ENCODE measurements at regions not wholly inside any gene's neighbourhood (a gene's known extent, or its start where the extent isn't known, plus 50 kb on each side); places are given as distances from the start of the nearest gene placed in this dataset.

DNA sequence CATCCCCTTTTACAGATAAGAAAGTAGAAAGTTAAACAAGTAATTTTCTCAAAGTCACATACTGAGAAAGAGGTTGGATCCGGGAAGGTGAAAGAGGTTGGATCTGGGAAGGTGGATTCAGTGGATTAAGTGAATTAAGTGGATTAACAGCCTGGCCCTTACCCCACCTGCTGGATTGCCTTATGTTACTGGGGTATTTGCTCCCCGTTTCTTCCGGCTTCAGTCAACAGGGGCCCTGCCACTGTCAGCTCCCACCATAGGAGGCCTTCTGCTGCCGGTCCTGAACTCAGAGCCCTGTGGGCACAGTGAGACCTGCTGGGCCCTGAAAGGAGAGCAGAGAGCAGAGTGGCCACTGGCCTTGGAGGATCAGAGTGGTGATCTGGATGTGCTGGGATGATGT, 113.2 kb downstream of the VAPA start:
- Histone ChIP-seq H3K4me1 (ENCODE audit: insufficient read depth) (no peaks in the 10 kb centered on the region), H4K20me1 (ENCODE audit: insufficient read depth, poor library complexity, severe bottlenecking) (no peaks in the 10 kb centered on the region), H3K4me2 (no peak overlapping the region), H3K4me3 (no peak overlapping the region), H3K27ac (no peak overlapping the region), H2AFZ (no peak overlapping the region), H3K79me2 (no peaks in the 10 kb centered on the region), H3K27me3 (no peaks in the 10 kb centered on the region), H3K36me3 (replicated peaks; ENCODE audit: insufficient read depth, low read depth) (no peaks in the 10 kb centered on the region), H3K9me3 (ENCODE audit: low read depth) (no peaks in the 10 kb centered on the region), H3K9me2 (replicated peaks; ENCODE audit: insufficient read depth) (no peaks in the 10 kb centered on the region)
- DNase-seq (ENCODE audit: low spot score), result no peak
- TF ChIP-seq EZH2 (IDR thresholded peaks at IDR 0.05; ENCODE audit: borderline replicate concordance) (no peak), EZH2phosphoT487 (IDR thresholded peaks at IDR 0.05; ENCODE audit: low read depth, severe bottlenecking, unreplicated experiment) (no peak)
- TF ChIP-seq, protein P1, sequence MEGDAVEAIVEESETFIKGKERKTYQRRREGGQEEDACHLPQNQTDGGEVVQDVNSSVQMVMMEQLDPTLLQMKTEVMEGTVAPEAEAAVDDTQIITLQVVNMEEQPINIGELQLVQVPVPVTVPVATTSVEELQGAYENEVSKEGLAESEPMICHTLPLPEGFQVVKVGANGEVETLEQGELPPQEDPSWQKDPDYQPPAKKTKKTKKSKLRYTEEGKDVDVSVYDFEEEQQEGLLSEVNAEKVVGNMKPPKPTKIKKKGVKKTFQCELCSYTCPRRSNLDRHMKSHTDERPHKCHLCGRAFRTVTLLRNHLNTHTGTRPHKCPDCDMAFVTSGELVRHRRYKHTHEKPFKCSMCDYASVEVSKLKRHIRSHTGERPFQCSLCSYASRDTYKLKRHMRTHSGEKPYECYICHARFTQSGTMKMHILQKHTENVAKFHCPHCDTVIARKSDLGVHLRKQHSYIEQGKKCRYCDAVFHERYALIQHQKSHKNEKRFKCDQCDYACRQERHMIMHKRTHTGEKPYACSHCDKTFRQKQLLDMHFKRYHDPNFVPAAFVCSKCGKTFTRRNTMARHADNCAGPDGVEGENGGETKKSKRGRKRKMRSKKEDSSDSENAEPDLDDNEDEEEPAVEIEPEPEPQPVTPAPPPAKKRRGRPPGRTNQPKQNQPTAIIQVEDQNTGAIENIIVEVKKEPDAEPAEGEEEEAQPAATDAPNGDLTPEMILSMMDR (IDR thresholded peaks at IDR 0.05; ENCODE audit: poor library complexity), result no peak
- 77% methylated on average over 4 of the region's 4 CpGs for WGBS (ENCODE audit: low lambda C conversion rate, missing lambda C conversion rate)

DNA sequence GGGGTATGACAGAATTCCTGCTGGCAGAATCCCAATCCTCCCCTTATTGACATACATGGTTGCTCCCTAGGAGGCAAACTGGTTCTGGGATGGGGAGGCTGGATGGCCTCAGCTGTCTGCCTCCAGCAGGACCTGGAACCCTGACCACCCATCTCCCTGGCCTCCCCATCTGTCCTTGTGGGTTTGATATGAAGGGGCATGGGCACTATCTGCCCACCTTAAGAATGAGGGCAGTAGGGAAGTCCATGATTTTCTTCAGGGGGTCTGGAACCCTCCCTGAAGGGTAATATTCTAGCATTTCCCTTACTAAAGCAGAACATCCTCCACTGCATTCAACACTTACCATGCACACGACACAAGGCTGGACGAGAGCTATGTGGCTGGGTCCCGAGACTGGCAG, 113.6 kb downstream of the VAPA start:
- no peak overlapping the region for H3K4me3 ChIP-seq
- H2AFZ ChIP-seq, result no peak overlapping the region
- no peaks in the 10 kb centered on the region for H3K36me3 ChIP-seq (replicated peaks; ENCODE audit: insufficient read depth, low read depth)
- 91% methylated on average over 3 of the region's 3 CpGs for WGBS (ENCODE audit: low lambda C conversion rate, missing lambda C conversion rate)
- H4K20me1 ChIP-seq (ENCODE audit: insufficient read depth, poor library complexity, severe bottlenecking), result no peaks in the 10 kb centered on the region
- no peak for DNase-seq (ENCODE audit: low spot score)
- H3K4me2 ChIP-seq, result no peak overlapping the region
- no peaks in the 10 kb centered on the region for H3K9me2 ChIP-seq (replicated peaks; ENCODE audit: insufficient read depth)
- H3K79me2 ChIP-seq, result no peaks in the 10 kb centered on the region
- no peaks in the 10 kb centered on the region for H3K27me3 ChIP-seq
- H3K9me3 ChIP-seq (ENCODE audit: low read depth), result no peaks in the 10 kb centered on the region
- TF ChIP-seq EZH2 (IDR thresholded peaks at IDR 0.05; ENCODE audit: borderline replicate concordance) (no peak), EZH2phosphoT487 (IDR thresholded peaks at IDR 0.05; ENCODE audit: low read depth, severe bottlenecking, unreplicated experiment) (no peak)
- TF ChIP-seq, protein P1 (IDR thresholded peaks at IDR 0.05; ENCODE audit: poor library complexity), result no peak
- peaks cover under 1% of the 10 kb centered on the region for H3K4me1 ChIP-seq (ENCODE audit: insufficient read depth)
- H3K27ac ChIP-seq, result no peak overlapping the region

DNA sequence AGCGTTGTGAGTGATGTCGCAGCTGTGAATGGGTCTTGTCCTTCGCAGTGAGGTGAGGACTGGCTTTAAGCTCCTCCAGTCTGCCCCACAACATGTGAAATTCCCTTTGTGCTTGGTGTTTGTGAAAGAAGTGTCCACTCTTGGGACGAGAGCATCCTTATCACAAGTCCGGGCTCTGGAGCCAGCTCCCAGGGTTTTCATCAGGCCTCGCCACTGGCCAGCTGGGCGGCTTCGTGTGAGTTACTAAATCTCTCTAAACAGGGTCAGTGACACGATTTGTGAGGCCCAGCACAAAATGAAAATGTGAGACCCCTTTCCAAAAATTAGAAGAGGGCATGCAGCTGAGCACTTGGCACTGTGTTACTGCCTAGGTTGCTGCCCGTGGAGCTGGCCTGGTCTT, 115.9 kb downstream of the VAPA start:
- Histone ChIP-seq H3K4me1 (ENCODE audit: insufficient read depth) (peaks cover 14% of the 10 kb centered on the region), H3K36me3 (replicated peaks; ENCODE audit: insufficient read depth, low read depth) (no peaks in the 10 kb centered on the region), H3K79me2 (no peaks in the 10 kb centered on the region), H3K9me2 (replicated peaks; ENCODE audit: insufficient read depth) (no peaks in the 10 kb centered on the region), H3K9me3 (ENCODE audit: low read depth) (no peaks in the 10 kb centered on the region), H4K20me1 (ENCODE audit: insufficient read depth, poor library complexity, severe bottlenecking) (no peaks in the 10 kb centered on the region), H2AFZ (no peak overlapping the region), H3K27ac (no peak overlapping the region), H3K4me2 (no peak overlapping the region), H3K4me3 (no peak overlapping the region), H3K27me3 (no peaks in the 10 kb centered on the region)
- no peak for DNase-seq (ENCODE audit: low spot score)
- TF ChIP-seq EZH2 (IDR thresholded peaks at IDR 0.05; ENCODE audit: borderline replicate concordance) (no peak), EZH2phosphoT487 (IDR thresholded peaks at IDR 0.05; ENCODE audit: low read depth, severe bottlenecking, unreplicated experiment) (no peak)
- TF ChIP-seq, protein P1 (IDR thresholded peaks at IDR 0.05; ENCODE audit: poor library complexity), result no peak
- 83% methylated on average over 10 of the region's 10 CpGs for WGBS (ENCODE audit: low lambda C conversion rate, missing lambda C conversion rate)

Data from hepatocyte (in vitro differentiated cells).